ENCODE measurements at regions not wholly inside any gene's neighbourhood (a gene's known extent, or its start where the extent isn't known, plus 50 kb on each side); places are given as distances from the start of the nearest gene placed in this dataset.

DNA sequence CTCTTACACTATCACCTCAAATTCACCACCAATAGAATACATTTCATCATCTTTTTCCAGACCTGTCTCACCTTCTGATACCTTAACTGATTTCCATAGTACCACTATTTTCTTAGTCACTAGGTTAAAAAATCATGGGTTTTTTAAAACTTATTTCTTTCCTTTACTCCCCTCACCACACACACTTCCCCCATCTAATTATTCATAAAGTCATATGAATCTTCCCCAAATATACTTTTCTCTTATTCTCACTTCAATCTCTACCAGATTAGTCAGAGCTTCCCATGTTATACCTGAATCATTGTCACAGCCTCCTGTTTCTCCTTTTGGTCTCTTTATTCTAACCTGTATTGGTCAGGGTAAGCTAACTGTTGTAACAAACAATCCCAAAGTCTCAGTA, 696.3 kb downstream of the BCL11A start:
- DNase-seq (no peak), ATAC-seq (ENCODE audit: insufficient read depth, low read depth) (no peak)
- no peaks in the 10 kb centered on the region for H3K27me3 ChIP-seq (ENCODE audit: insufficient read depth, low read length, poor library complexity)
- no peak overlapping the region for H2AFZ ChIP-seq (ENCODE audit: low read depth, low read length)
- TF ChIP-seq, protein P1, sequence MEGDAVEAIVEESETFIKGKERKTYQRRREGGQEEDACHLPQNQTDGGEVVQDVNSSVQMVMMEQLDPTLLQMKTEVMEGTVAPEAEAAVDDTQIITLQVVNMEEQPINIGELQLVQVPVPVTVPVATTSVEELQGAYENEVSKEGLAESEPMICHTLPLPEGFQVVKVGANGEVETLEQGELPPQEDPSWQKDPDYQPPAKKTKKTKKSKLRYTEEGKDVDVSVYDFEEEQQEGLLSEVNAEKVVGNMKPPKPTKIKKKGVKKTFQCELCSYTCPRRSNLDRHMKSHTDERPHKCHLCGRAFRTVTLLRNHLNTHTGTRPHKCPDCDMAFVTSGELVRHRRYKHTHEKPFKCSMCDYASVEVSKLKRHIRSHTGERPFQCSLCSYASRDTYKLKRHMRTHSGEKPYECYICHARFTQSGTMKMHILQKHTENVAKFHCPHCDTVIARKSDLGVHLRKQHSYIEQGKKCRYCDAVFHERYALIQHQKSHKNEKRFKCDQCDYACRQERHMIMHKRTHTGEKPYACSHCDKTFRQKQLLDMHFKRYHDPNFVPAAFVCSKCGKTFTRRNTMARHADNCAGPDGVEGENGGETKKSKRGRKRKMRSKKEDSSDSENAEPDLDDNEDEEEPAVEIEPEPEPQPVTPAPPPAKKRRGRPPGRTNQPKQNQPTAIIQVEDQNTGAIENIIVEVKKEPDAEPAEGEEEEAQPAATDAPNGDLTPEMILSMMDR (IDR thresholded peaks at IDR 0.05; ENCODE audit: borderline replicate concordance, extremely low read depth, low read length, poor library complexity, severe bottlenecking), result no peak
- no peak for TF ChIP-seq EZH2 (IDR thresholded peaks at IDR 0.05; ENCODE audit: borderline replicate concordance, low read depth, low read length, severe bottlenecking)
- no peak overlapping the region for H3K9ac ChIP-seq (ENCODE audit: low read depth, low read length)
- H3K36me3 ChIP-seq (ENCODE audit: insufficient read depth, low read length), result no peaks in the 10 kb centered on the region
- no peaks in the 10 kb centered on the region for H3K4me1 ChIP-seq (ENCODE audit: insufficient read depth, low read length)
- no peak overlapping the region for H3K4me2 ChIP-seq (ENCODE audit: insufficient read depth, low read length)
- no peak overlapping the region for H3K4me3 ChIP-seq (ENCODE audit: low read depth in 1 of 2, low read length in 2 of 2)
- H3K9me3 ChIP-seq (ENCODE audit: insufficient read depth, low read length, severe bottlenecking), result peaks cover 14% of the 10 kb centered on the region
- no peaks in the 10 kb centered on the region for H3K79me2 ChIP-seq (ENCODE audit: insufficient read depth, low read length)
- no peaks in the 10 kb centered on the region for H4K20me1 ChIP-seq (ENCODE audit: insufficient read depth, low read length)
- H3K27ac ChIP-seq (ENCODE audit: low read length), result no peak overlapping the region

GRCh38 chr2:59856391-59856790, 697.1 kb downstream of the BCL11A start:
- Histone ChIP-seq H3K27me3 (ENCODE audit: insufficient read depth, low read length, poor library complexity) (no peaks in the 10 kb centered on the region), H3K36me3 (ENCODE audit: insufficient read depth, low read length) (no peaks in the 10 kb centered on the region), H3K79me2 (ENCODE audit: insufficient read depth, low read length) (no peaks in the 10 kb centered on the region), H3K9ac (ENCODE audit: low read depth, low read length) (no peak overlapping the region), H3K9me3 (ENCODE audit: insufficient read depth, low read length, severe bottlenecking) (peaks cover 8% of the 10 kb centered on the region), H3K4me3 (ENCODE audit: low read depth in 1 of 2, low read length in 2 of 2) (no peak overlapping the region), H3K4me1 (ENCODE audit: insufficient read depth, low read length) (no peaks in the 10 kb centered on the region), H3K27ac (ENCODE audit: low read length) (no peak overlapping the region), H3K4me2 (ENCODE audit: insufficient read depth, low read length) (no peak overlapping the region), H2AFZ (ENCODE audit: low read depth, low read length) (no peak overlapping the region), H4K20me1 (ENCODE audit: insufficient read depth, low read length) (no peaks in the 10 kb centered on the region)
- DNase-seq (no peak), ATAC-seq (ENCODE audit: insufficient read depth, low read depth) (no peak)
- no peak for TF ChIP-seq EZH2 (IDR thresholded peaks at IDR 0.05; ENCODE audit: borderline replicate concordance, low read depth, low read length, severe bottlenecking)
- TF ChIP-seq, protein P1 (IDR thresholded peaks at IDR 0.05; ENCODE audit: borderline replicate concordance, extremely low read depth, low read length, poor library complexity, severe bottlenecking), result no peak

DNA sequence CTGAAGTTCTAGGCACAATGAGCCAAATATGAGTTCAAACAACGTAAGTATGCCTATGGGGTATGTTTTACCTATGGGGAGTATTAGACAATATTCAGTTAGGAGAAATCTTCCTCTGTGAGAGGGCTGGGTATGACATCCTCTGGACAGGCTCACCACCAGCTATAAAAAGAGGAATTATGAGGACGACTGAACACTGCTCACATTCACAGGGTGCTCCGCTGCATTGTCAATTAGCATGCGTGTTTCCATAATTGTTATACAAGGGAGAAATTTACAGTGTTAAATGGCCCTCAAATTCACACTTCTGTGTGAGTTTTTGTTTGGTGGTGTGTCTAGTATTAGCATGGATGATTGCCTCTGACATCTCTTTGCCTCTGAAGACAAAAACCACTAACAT, 700.4 kb downstream of the BCL11A start:
- Histone ChIP-seq H3K4me2 (ENCODE audit: insufficient read depth, low read length) (no peak overlapping the region), H3K27ac (ENCODE audit: low read length) (no peak overlapping the region), H3K9me3 (ENCODE audit: insufficient read depth, low read length, severe bottlenecking) (no peaks in the 10 kb centered on the region), H3K4me3 (ENCODE audit: low read depth in 1 of 2, low read length in 2 of 2) (no peak overlapping the region), H3K79me2 (ENCODE audit: insufficient read depth, low read length) (no peaks in the 10 kb centered on the region), H3K4me1 (ENCODE audit: insufficient read depth, low read length) (no peaks in the 10 kb centered on the region), H3K27me3 (ENCODE audit: insufficient read depth, low read length, poor library complexity) (no peaks in the 10 kb centered on the region), H4K20me1 (ENCODE audit: insufficient read depth, low read length) (no peaks in the 10 kb centered on the region), H3K9ac (ENCODE audit: low read depth, low read length) (no peak overlapping the region), H2AFZ (ENCODE audit: low read depth, low read length) (no peak overlapping the region), H3K36me3 (ENCODE audit: insufficient read depth, low read length) (no peaks in the 10 kb centered on the region)
- DNase-seq, result no peak
- no peak for TF ChIP-seq EZH2 (IDR thresholded peaks at IDR 0.05; ENCODE audit: borderline replicate concordance, low read depth, low read length, severe bottlenecking)
- TF ChIP-seq, protein P1 (IDR thresholded peaks at IDR 0.05; ENCODE audit: borderline replicate concordance, extremely low read depth, low read length, poor library complexity, severe bottlenecking), result no peak
- no peak for ATAC-seq (ENCODE audit: insufficient read depth, low read depth)
